HCT116 (cell line): ENCODE measurements at regions not wholly inside any gene's neighbourhood (a gene's known extent, or its start where the extent isn't known, plus 50 kb on each side); places are given as distances from the start of the nearest gene placed in this dataset.

Experiments used
- ATAC-seq: fragments of 200-7000 bp; cut with Tn5 transposase; 2 replicates; pipeline ENCODE4 v1.9.1; 2020; ENCODE audit warnings: mild to moderate bottlenecking, moderate library complexity
- BruUV-seq: library from RNA; stranded (reverse); fragments of 400-500 nt; replicated peaks from 2 replicates; lab custom pipeline; 2021; lab: Mats Ljungman, UMichigan
- CTCF ChIA-PET: fragments of 300-600 bp; sonication (Branson Sonifier 250); formaldehyde crosslinking; loops from one replicate; lab custom pipeline; 2021; ENCODE audit warnings: antibody characterized with exemption; lab: Charles Lee
- POLR2A ChIA-PET: fragments of 300-600, 350-600 bp; sonication (Branson Sonifier 250); formaldehyde crosslinking; loops from one replicate; lab custom pipeline; 2021; ENCODE audit warnings: antibody characterized with exemption; lab: Charles Lee
- RAD21 ChIA-PET, 2 experiments: fragments of 300-600 bp; sonication (Branson Sonifier 250); formaldehyde crosslinking; loops; one replicate each; lab custom pipeline; 2023; ENCODE audit warnings: low total read pairs in 2 of 2; ENCODE audit not compliant: uncharacterized antibody in 2 of 2, unreplicated experiment in 2 of 2, low non-redundant PET in 1 of 2; lab: Charles Lee
- DNase-seq: peaks from one replicate; pipeline ENCODE4 v3.0.0-alpha.2; 2010; ENCODE audit warnings: low read depth, low spot score
- H2AFZ ChIP-seq: fragments of 200-600 bp; shearing (Covaris generic), sonication (generic); 2 replicates; pipeline ENCODE4 v1.6.1; 2017; ENCODE audit warnings: low read depth, mixed run types, mixed read lengths, antibody characterized with exemption, low read length; ENCODE audit not compliant: poor library complexity, severe bottlenecking
- H3K27ac ChIP-seq: 2 replicates; pipeline ENCODE4 v1.5.1; 2012; ENCODE audit warnings: low read depth, low read length
- H3K27me3 ChIP-seq: fragments of 200-600 bp; sonication (generic); 2 replicates; pipeline ENCODE4 v1.6.1; 2016; ENCODE audit warnings: mixed run types, low read length, mixed read lengths; ENCODE audit not compliant: insufficient read depth
- H3K36me3 ChIP-seq, 2 experiments: fragments of 200-500 bp in 1 of 2; fragments of 200-600 bp in 1 of 2; sonication (Bioruptor generic) in 1 of 2; sonication (generic) in 1 of 2; 2 replicates each; pipeline versions ENCODE4 v1.5.1 to v1.6.1; 2014 to 2016; ENCODE audit warnings: low read length in 2 of 2, inconsistent platforms in 1 of 2, mixed read lengths in 1 of 2, mixed run types in 1 of 2; ENCODE audit not compliant: insufficient read depth in 2 of 2, control insufficient read depth in 1 of 2
- H3K4me1 ChIP-seq, 2 experiments: fragments of 200-600 bp in 1 of 2; sonication (generic) in 1 of 2; 2 replicates each; pipeline versions ENCODE4 v1.5.1 to v1.6.1; 2012 to 2017; ENCODE audit warnings: low read length in 2 of 2, inconsistent platforms in 1 of 2, mild to moderate bottlenecking in 1 of 2, mixed read lengths in 1 of 2, mixed run types in 1 of 2, moderate library complexity in 1 of 2; ENCODE audit not compliant: insufficient read depth in 2 of 2, control insufficient read depth in 1 of 2
- H3K4me2 ChIP-seq: fragments of 200-600 bp; sonication (generic); 2 replicates; pipeline ENCODE4 v1.6.1; 2017; ENCODE audit warnings: mixed run types, low read length, mixed read lengths
- H3K4me3 ChIP-seq, 2 experiments: fragments of 200-600 bp in 1 of 2; sonication (generic) in 1 of 2; replicated peaks in 1 of 2; 2 replicates each; pipeline ENCODE4 v1.5.1; 2011 to 2016; ENCODE audit warnings: low read length in 2 of 2, control low read depth in 1 of 2, low read depth in 1 of 2, mild to moderate bottlenecking in 1 of 2, mixed read lengths in 1 of 2, mixed run types in 1 of 2
- H3K79me2 ChIP-seq: fragments of 200-600 bp; sonication (generic); 2 replicates; pipeline ENCODE4 v1.6.1; 2017; ENCODE audit warnings: mild to moderate bottlenecking, mixed run types, low read length, moderate library complexity, mixed read lengths; ENCODE audit not compliant: insufficient read depth
- H3K9ac ChIP-seq: fragments of 200-600 bp; sonication (generic); 2 replicates; pipeline ENCODE4 v1.6.1; 2016; ENCODE audit warnings: low read length, mixed read lengths
- H3K9me2 ChIP-seq: fragments of 200-600 bp; sonication (generic), shearing (Covaris generic); 2 replicates; pipeline ENCODE4 v1.6.1; 2017; ENCODE audit warnings: mixed run types, mild to moderate bottlenecking, moderate library complexity; ENCODE audit not compliant: insufficient read depth
- H3K9me3 ChIP-seq, 2 experiments: fragments of 200-500 bp in 1 of 2; fragments of 200-600 bp in 1 of 2; sonication (Bioruptor generic) in 1 of 2; sonication (generic) in 1 of 2; 2 replicates each; pipeline ENCODE4 v1.6.1; 2014 to 2017; ENCODE audit warnings: low read length in 2 of 2, mixed read lengths in 2 of 2, inconsistent platforms in 1 of 2, low read depth in 1 of 2, mild to moderate bottlenecking in 1 of 2, mixed run types in 1 of 2, moderate library complexity in 1 of 2; ENCODE audit not compliant: control insufficient read depth in 1 of 2, insufficient read depth in 1 of 2
- H4K20me1 ChIP-seq: fragments of 200-600 bp; sonication (generic), shearing (Covaris generic); 2 replicates; pipeline ENCODE4 v1.6.1; 2017; ENCODE audit warnings: mixed run types, mild to moderate bottlenecking, moderate library complexity; ENCODE audit not compliant: insufficient read depth
- ELF1 ChIP-seq: IDR thresholded peaks from 2 replicates; pipeline ENCODE4 v1.6.1; 2012; ENCODE audit warnings: low read depth, borderline replicate concordance
- EZH2 ChIP-seq: fragments of 200-600 bp; sonication (generic); IDR thresholded peaks from 2 replicates; pipeline ENCODE4 v1.6.1; 2017; ENCODE audit warnings: antibody characterized with exemption, mixed run types
- FOSL1 ChIP-seq: IDR thresholded peaks from 2 replicates; pipeline ENCODE4 v1.6.1; 2012; ENCODE audit warnings: low read depth
- JUND ChIP-seq: IDR thresholded peaks from 2 replicates; pipeline ENCODE4 v1.6.1; 2012
- POLR2A ChIP-seq: IDR thresholded peaks from 2 replicates; pipeline ENCODE4 v1.7.0; 2011; ENCODE audit warnings: borderline replicate concordance; ENCODE audit not compliant: insufficient read depth, insufficient read length; ENCODE audit errors: extremely low read depth
- RAD21 ChIP-seq: IDR thresholded peaks from 2 replicates; pipeline ENCODE4 v1.6.1; 2012; ENCODE audit warnings: low read depth, mild to moderate bottlenecking
- YY1 ChIP-seq: IDR thresholded peaks from 2 replicates; pipeline ENCODE4 v1.6.1; 2011; ENCODE audit warnings: low read length, low read depth, moderate library complexity, mild to moderate bottlenecking; ENCODE audit not compliant: insufficient replicate concordance; ENCODE audit errors: extremely low read depth
- ZNF274 ChIP-seq: fragments of 200-500 bp; sonication (Bioruptor generic); IDR thresholded peaks from 2 replicates; pipeline ENCODE4 v1.6.1; 2014; ENCODE audit warnings: mild to moderate bottlenecking, low read depth, low read length, inconsistent platforms
- intact Hi-C: fragments of 100-400 bp; cut with micrococcal nuclease; formaldehyde crosslinking; loops from 2 replicates; pipeline ENCODE4 v1.10.0; 2022
- TF ChIP-seq, protein P1 (sequence below): IDR thresholded peaks from 2 replicates; pipeline ENCODE4 v1.6.1; 2011; ENCODE audit warnings: mild to moderate bottlenecking, low read length, moderate library complexity; ENCODE audit not compliant: insufficient replicate concordance; ENCODE audit errors: extremely low read depth
- TF ChIP-seq, protein P2 (sequence below), 3 experiments: fragments of 200-600 bp in 1 of 3; sonication (generic) in 1 of 3; IDR thresholded peaks in 2 of 3; conservative IDR thresholded peaks in 1 of 3; 2 replicates each; pipeline ENCODE4 v1.5.1; 2012 to 2017; ENCODE audit warnings: low read depth in 2 of 3, low read length in 2 of 3, antibody characterized with exemption in 1 of 3, borderline replicate concordance in 1 of 3, control low read depth in 1 of 3, mild to moderate bottlenecking in 1 of 3, mixed read lengths in 1 of 3, mixed run types in 1 of 3, moderate library complexity in 1 of 3; ENCODE audit not compliant: insufficient read depth in 1 of 3

DNA sequence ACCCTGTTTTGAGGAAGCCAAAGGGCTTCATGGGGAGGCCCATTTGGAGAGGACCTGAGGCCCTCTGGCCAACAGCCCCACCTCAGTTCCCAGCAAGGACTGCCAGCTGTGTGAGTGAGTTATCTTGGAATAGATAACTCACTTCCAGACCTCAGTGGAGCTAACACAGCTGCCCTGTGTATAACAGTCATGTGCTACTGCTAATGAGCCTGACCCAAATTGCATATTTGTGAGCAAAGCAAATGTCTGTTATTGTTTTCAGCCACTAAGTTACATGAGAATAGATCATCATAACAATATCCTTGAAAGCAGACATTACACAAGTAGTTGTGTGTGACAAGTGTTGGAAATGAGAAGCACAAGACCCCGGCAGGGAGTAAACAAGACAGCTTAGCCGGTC lies 355.8 kb downstream of the MCTP2 start:
- no TSS peak for BruUV-seq
- Histone ChIP-seq H3K36me3 (no peaks in the 10 kb centered on the region), H3K9ac (no peak overlapping the region), H3K4me1 (no peaks in the 10 kb centered on the region), H3K9me3 (no peaks in the 10 kb centered on the region), H3K4me3 (no peak overlapping the region), H2AFZ (no peak overlapping the region), H3K79me2 (no peaks in the 10 kb centered on the region), H3K9me2 (no peaks in the 10 kb centered on the region), H3K27me3 (peaks cover 11% of the 10 kb centered on the region), H3K4me2 (no peak overlapping the region), H3K27ac (no peak overlapping the region), H4K20me1 (no peaks in the 10 kb centered on the region)
- ATAC-seq = no peak
- RAD21 ChIA-PET = no interaction called here
- intact Hi-C loops = loop anchor here (10.0 kb wide), 1 partner anchor 708 kb away; no protein-coding TSS in a partner anchor
- no peak for DNase-seq
- no peak for TF ChIP-seq JUND
- no peak for TF ChIP-seq YY1
- no peak for TF ChIP-seq ZNF274
- TF ChIP-seq EZH2 = no peak
- no peak for TF ChIP-seq ELF1
- TF ChIP-seq, protein P1, sequence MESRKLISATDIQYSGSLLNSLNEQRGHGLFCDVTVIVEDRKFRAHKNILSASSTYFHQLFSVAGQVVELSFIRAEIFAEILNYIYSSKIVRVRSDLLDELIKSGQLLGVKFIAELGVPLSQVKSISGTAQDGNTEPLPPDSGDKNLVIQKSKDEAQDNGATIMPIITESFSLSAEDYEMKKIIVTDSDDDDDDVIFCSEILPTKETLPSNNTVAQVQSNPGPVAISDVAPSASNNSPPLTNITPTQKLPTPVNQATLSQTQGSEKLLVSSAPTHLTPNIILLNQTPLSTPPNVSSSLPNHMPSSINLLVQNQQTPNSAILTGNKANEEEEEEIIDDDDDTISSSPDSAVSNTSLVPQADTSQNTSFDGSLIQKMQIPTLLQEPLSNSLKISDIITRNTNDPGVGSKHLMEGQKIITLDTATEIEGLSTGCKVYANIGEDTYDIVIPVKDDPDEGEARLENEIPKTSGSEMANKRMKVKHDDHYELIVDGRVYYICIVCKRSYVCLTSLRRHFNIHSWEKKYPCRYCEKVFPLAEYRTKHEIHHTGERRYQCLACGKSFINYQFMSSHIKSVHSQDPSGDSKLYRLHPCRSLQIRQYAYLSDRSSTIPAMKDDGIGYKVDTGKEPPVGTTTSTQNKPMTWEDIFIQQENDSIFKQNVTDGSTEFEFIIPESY = no peak
- TF ChIP-seq POLR2A = no peak
- TF ChIP-seq RAD21 = no peak
- CTCF ChIA-PET = no interaction called here
- POLR2A ChIA-PET = no interaction called here

DNA sequence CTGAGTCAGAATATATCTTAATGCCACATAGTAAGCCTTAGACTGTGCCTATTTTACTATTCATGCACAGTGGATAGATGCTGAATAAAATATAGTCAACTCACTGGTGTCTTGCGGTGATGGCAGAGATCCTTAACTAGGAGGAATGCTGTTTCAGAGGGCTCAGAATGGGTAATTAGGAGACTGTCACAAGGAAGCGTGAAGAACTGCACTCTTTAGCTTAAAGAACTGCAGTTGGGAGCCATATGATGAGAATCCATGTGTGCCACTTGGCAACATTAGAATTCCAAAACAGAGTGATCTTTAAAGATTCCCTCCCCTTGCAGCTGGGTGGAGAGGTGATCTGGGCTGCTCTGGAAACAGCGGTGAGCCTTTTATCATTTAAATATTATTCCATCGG lies 357.6 kb downstream of the MCTP2 start:
- no TSS peak for BruUV-seq
- intact Hi-C loops = loop anchor here (10.0 kb wide), 1 partner anchor 706 kb away; no protein-coding TSS in a partner anchor
- Histone ChIP-seq H3K79me2 (no peaks in the 10 kb centered on the region), H4K20me1 (no peaks in the 10 kb centered on the region), H3K9me2 (no peaks in the 10 kb centered on the region), H3K27me3 (peaks cover 11% of the 10 kb centered on the region), H3K27ac (no peak overlapping the region), H3K9ac (no peak overlapping the region), H3K4me3 (no peak overlapping the region), H3K4me2 (no peak overlapping the region), H3K4me1 (no peaks in the 10 kb centered on the region), H3K9me3 (no peaks in the 10 kb centered on the region), H3K36me3 (no peaks in the 10 kb centered on the region), H2AFZ (no peak overlapping the region)
- ChIA-PET POLR2A (no interaction called here), CTCF (no interaction called here), RAD21 (no interaction called here)
- ATAC-seq = no peak
- no peak for TF ChIP-seq FOSL1
- TF ChIP-seq, protein P2, sequence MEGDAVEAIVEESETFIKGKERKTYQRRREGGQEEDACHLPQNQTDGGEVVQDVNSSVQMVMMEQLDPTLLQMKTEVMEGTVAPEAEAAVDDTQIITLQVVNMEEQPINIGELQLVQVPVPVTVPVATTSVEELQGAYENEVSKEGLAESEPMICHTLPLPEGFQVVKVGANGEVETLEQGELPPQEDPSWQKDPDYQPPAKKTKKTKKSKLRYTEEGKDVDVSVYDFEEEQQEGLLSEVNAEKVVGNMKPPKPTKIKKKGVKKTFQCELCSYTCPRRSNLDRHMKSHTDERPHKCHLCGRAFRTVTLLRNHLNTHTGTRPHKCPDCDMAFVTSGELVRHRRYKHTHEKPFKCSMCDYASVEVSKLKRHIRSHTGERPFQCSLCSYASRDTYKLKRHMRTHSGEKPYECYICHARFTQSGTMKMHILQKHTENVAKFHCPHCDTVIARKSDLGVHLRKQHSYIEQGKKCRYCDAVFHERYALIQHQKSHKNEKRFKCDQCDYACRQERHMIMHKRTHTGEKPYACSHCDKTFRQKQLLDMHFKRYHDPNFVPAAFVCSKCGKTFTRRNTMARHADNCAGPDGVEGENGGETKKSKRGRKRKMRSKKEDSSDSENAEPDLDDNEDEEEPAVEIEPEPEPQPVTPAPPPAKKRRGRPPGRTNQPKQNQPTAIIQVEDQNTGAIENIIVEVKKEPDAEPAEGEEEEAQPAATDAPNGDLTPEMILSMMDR (IDR thresholded peaks at IDR 0.05 in 2 of 3, conservative IDR thresholded peaks at IDR 0.05 in 1 of 3; ENCODE audit: borderline replicate concordance in 1 of 3, insufficient read depth in 1 of 3, low read depth in 2 of 3, low read length in 2 of 3) = no peak
- DNase-seq = no peak
